Activated CD4-positive, alpha-beta T cell treated with anti-CD3 and anti-CD28 coated beads, Interleukin-2, amount 50 U/mL, for 16 hours (primary cell): ENCODE measurements at regions not wholly inside any gene's neighbourhood (a gene's known extent, or its start where the extent isn't known, plus 50 kb on each side); places are given as distances from the start of the nearest gene placed in this dataset.

Experiments
- DNase-seq: peaks from one replicate; pipeline ENCODE4 v3.0.0-alpha.2; 2020

GRCh38 chr14:38839694-38840365, 263.2 kb downstream of the SEC23A start:
- no peak for DNase-seq

- DNase-seq = no peak
These were observed 264.1 kb downstream of the SEC23A start for GRCh38 chr14:38838979-38839323.

GRCh38 chr14:38838049-38838978, 264.7 kb downstream of the SEC23A start:
- no peak for DNase-seq

GRCh38 chr14:38837343-38838048, 265.5 kb downstream of the SEC23A start:
- no peak for DNase-seq

GRCh38 chr14:38836539-38836938, 266.5 kb downstream of the SEC23A start:
- no peak for DNase-seq

- DNase-seq = no peak
These were observed 267.2 kb downstream of the SEC23A start for GRCh38 chr14:38835874-38836273.

GRCh38 chr14:38828183-38828827, 274.7 kb downstream of the SEC23A start:
- DNase-seq = no peak

GRCh38 chr14:38824706-38825105, 278.3 kb downstream of the SEC23A start:
- DNase-seq = no peak

- no peak for DNase-seq
These were observed 284.5 kb downstream of the SEC23A start for GRCh38 chr14:38818555-38818954.

- DNase-seq = peak; percentile 5
These were observed 294.1 kb downstream of the SEC23A start for GRCh38 chr14:38808734-38809455.

- DNase-seq = no peak
These were observed 303.4 kb downstream of the SEC23A start for GRCh38 chr14:38799671-38800070.

- DNase-seq = no peak
These were observed 308.4 kb downstream of the SEC23A start for GRCh38 chr14:38794677-38795076.

- no peak for DNase-seq
These were observed 311.2 kb downstream of the SEC23A start for GRCh38 chr14:38791862-38792261.

GRCh38 chr14:38790916-38791315, 312.1 kb downstream of the SEC23A start:
- DNase-seq = no peak

GRCh38 chr14:38789805-38790204, 313.2 kb downstream of the SEC23A start:
- DNase-seq = no peak

- DNase-seq = no peak
These were observed 315.0 kb downstream of the SEC23A start for GRCh38 chr14:38788060-38788459.

- DNase-seq = no peak
These were observed 316.1 kb downstream of the SEC23A start for GRCh38 chr14:38786921-38787320.

GRCh38 chr14:38777401-38777800, 325.6 kb downstream of the SEC23A start:
- DNase-seq = no peak

GRCh38 chr14:38775986-38776385, 327.0 kb downstream of the SEC23A start:
- DNase-seq = no peak

- no peak for DNase-seq
These were observed 328.9 kb downstream of the SEC23A start for GRCh38 chr14:38774162-38774561.

- no peak for DNase-seq
These were observed 332.8 kb downstream of the SEC23A start for GRCh38 chr14:38770251-38770650.

- DNase-seq = no peak
These were observed 340.2 kb downstream of the SEC23A start for GRCh38 chr14:38762845-38763244.
